Esophagus squamous epithelium (tissue), 5 donors: ENCODE measurements at regions not wholly inside any gene's neighbourhood (a gene's known extent, or its start where the extent isn't known, plus 50 kb on each side); places are given as distances from the start of the nearest gene placed in this dataset.

Source experiments
- DNase-seq: peaks from one replicate; lab custom pipeline; 2025; lab: John Stamatoyannopoulos, UW
- H3K27ac ChIP-seq, 4 donors: fragments of 200-600 bp; sonication (generic); one replicate each; pipeline ENCODE4 v1.5.1; 2016 to 2019; ENCODE audit warnings: mild to moderate bottlenecking in 1 of 4
- H3K27me3 ChIP-seq, 4 donors: fragments of 200-600 bp; sonication (generic); 1 replicate in 3 of 4; 2 replicates in 1 of 4; pipeline versions ENCODE4 v1.5.1 to v1.6.0; 2017 to 2021; ENCODE audit warnings: antibody characterized with exemption in 1 of 4
- H3K36me3 ChIP-seq, 3 donors: fragments of 200-600 bp; sonication (generic); one replicate each; pipeline ENCODE4 v1.5.1; 2016 to 2019
- H3K4me1 ChIP-seq, 3 donors: fragments of 200-600 bp; sonication (generic); one replicate each; pipeline ENCODE4 v1.5.1; 2017 to 2019
- H3K4me3 ChIP-seq, 4 donors: fragments of 200-600 bp; sonication (generic); 1 replicate in 3 of 4; 2 replicates in 1 of 4; pipeline ENCODE4 v1.5.1; 2016 to 2019; ENCODE audit warnings: mild to moderate bottlenecking in 2 of 4, moderate library complexity in 1 of 4
- H3K9me3 ChIP-seq, 3 donors: fragments of 200-600 bp; sonication (generic); one replicate each; pipeline ENCODE4 v1.5.1; 2016 to 2019
- CTCF ChIP-seq, 6 experiments: fragments of 450-650 bp in 4 of 6; fragments of 200-600 bp in 2 of 6; sonication (generic) in 2 of 6; IDR thresholded peaks; one replicate each; pipeline ENCODE4 v1.5.1; 2016 to 2019; ENCODE audit warnings: antibody characterized with exemption in 6 of 6, mild to moderate bottlenecking in 4 of 6, moderate library complexity in 4 of 6
- POLR2A ChIP-seq, 4 donors: fragments of 450-650 bp; IDR thresholded peaks; one replicate each; pipeline ENCODE4 v1.6.1; 2017; ENCODE audit warnings: antibody characterized with exemption in 4 of 4, mild to moderate bottlenecking in 4 of 4, moderate library complexity in 3 of 4
- WGBS, 2 donors: methylation state at CpG; one replicate each; pipeline ENCODE4 v1.1.5; 2018; 5-methylcytosine and 5-hydroxymethylcytosine counted together
- intact Hi-C: fragments of 100-400 bp; cut with DNase I; formaldehyde crosslinking; loops from one replicate; pipeline ENCODE4 v1.15.0; 2022
- donor health status: DM: yes; HTN: yes; CAD: no.

- intact Hi-C loops: no loop called here
- Histone ChIP-seq H3K36me3 (no peaks in the 10 kb centered on the region), H3K27me3 (no peaks in the 10 kb centered on the region), H3K9me3 (no peaks in the 10 kb centered on the region), H3K4me1 (no peaks in the 10 kb centered on the region), H3K27ac (no peak overlapping the region), H3K4me3 (no peak overlapping the region)
- DNase-seq: no peak
- TF ChIP-seq POLR2A (IDR thresholded peaks at IDR 0.05): no peak
- TF ChIP-seq CTCF (IDR thresholded peaks at IDR 0.05): no peak
- 76 to 86% methylated on average over 4 of the region's 4 CpGs for WGBS, 2 donors
Measured at GRCh38 chr9:111195766-111196165, 134.3 kb downstream of the OR2K2 start.

GRCh38 chr9:111193095-111193494 is 136.9 kb downstream of the OR2K2 start:
- Histone ChIP-seq H3K9me3 (no peaks in the 10 kb centered on the region), H3K4me1 (no peaks in the 10 kb centered on the region), H3K4me3 (no peak overlapping the region), H3K27me3 (no peaks in the 10 kb centered on the region), H3K27ac (no peak overlapping the region), H3K36me3 (no peaks in the 10 kb centered on the region)
- DNase-seq: no peak
- TF ChIP-seq CTCF (IDR thresholded peaks at IDR 0.05): no peak
- TF ChIP-seq POLR2A (IDR thresholded peaks at IDR 0.05): no peak
- intact Hi-C loops: no loop called here

GRCh38 chr9:111192650-111193049 is 137.4 kb downstream of the OR2K2 start:
- no peaks in the 10 kb centered on the region for H3K9me3 ChIP-seq
- H3K36me3 ChIP-seq: no peaks in the 10 kb centered on the region
- 42 to 63% methylated on average over 2 of the region's 2 CpGs for WGBS, 2 donors
- no peak overlapping the region for H3K4me3 ChIP-seq
- no peak for DNase-seq
- intact Hi-C loops: no loop called here
- H3K4me1 ChIP-seq: no peaks in the 10 kb centered on the region
- no peak for TF ChIP-seq POLR2A (IDR thresholded peaks at IDR 0.05)
- TF ChIP-seq CTCF (IDR thresholded peaks at IDR 0.05): no peak
- no peak overlapping the region for H3K27ac ChIP-seq
- H3K27me3 ChIP-seq: no peaks in the 10 kb centered on the region

GRCh38 chr9:111190347-111190746 is 139.7 kb downstream of the OR2K2 start:
- Histone ChIP-seq H3K4me1 (no peaks in the 10 kb centered on the region), H3K4me3 (no peak overlapping the region), H3K9me3 (no peaks in the 10 kb centered on the region), H3K27ac (no peak overlapping the region), H3K27me3 (no peaks in the 10 kb centered on the region), H3K36me3 (no peaks in the 10 kb centered on the region)
- no peak for DNase-seq
- intact Hi-C loops: no loop called here
- no peak for TF ChIP-seq POLR2A (IDR thresholded peaks at IDR 0.05)
- TF ChIP-seq CTCF (IDR thresholded peaks at IDR 0.05): no peak

- no peaks in the 10 kb centered on the region for H3K27me3 ChIP-seq
- no peak for TF ChIP-seq CTCF (IDR thresholded peaks at IDR 0.05)
- no peak for TF ChIP-seq POLR2A (IDR thresholded peaks at IDR 0.05)
- intact Hi-C loops: no loop called here
- no peak overlapping the region for H3K27ac ChIP-seq
- H3K4me1 ChIP-seq: no peaks in the 10 kb centered on the region
- WGBS, 2 donors: 80 to 92% methylated on average over 1 of the region's 1 CpG
- DNase-seq: no peak
- H3K9me3 ChIP-seq: no peaks in the 10 kb centered on the region
- no peak overlapping the region for H3K4me3 ChIP-seq
- no peaks in the 10 kb centered on the region for H3K36me3 ChIP-seq
Measured at GRCh38 chr9:111187376-111187775, 142.6 kb downstream of the OR2K2 start.
